Coronary artery (tissue), 2 donors: ENCODE measurements at regions not wholly inside any gene's neighbourhood (a gene's known extent, or its start where the extent isn't known, plus 50 kb on each side); places are given as distances from the start of the nearest gene placed in this dataset.

ENCODE experiments used
- DNase-seq: peaks from one replicate; pipeline ENCODE4 v3.0.0-alpha.2; 2017; ENCODE audit warnings: low spot score
- H3K27ac ChIP-seq, 2 donors: fragments of 200-600 bp; sonication (generic); one replicate each; pipeline ENCODE4 v1.5.1; 2016 to 2019
- H3K4me3 ChIP-seq: fragments of 200-600 bp; sonication (generic); 2 replicates; pipeline ENCODE4 v1.5.1; 2016; ENCODE audit warnings: mild to moderate bottlenecking, moderate library complexity
- TF ChIP-seq, protein P1 (sequence below): fragments of 200-600 bp; sonication (generic); IDR thresholded peaks from one replicate; pipeline ENCODE4 v1.5.1; 2019; ENCODE audit warnings: antibody characterized with exemption

DNA sequence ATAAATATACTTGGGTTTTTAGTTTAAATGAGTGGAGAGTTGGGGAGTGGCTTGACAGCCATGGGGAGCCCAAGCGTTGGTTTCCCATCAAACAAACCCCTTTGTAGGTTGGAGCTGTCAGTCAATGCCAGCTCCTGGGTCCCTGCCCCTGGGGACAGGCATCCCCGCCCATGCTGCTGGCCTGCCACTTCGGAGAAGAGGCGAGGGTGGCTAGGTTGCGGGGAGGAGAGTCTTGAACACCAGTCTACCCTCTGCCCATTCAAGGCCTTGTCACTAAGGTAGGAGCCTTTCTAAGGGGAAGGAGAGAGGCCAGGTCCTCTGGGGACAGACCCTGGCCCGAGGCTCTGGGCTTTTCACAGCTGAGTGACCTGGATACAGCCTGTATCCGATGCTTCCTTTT is 211.9 kb upstream of the CADM1 start:
- H3K27ac ChIP-seq, result no peak overlapping the region
- H3K4me3 ChIP-seq, result no peak overlapping the region
- TF ChIP-seq, protein P1, sequence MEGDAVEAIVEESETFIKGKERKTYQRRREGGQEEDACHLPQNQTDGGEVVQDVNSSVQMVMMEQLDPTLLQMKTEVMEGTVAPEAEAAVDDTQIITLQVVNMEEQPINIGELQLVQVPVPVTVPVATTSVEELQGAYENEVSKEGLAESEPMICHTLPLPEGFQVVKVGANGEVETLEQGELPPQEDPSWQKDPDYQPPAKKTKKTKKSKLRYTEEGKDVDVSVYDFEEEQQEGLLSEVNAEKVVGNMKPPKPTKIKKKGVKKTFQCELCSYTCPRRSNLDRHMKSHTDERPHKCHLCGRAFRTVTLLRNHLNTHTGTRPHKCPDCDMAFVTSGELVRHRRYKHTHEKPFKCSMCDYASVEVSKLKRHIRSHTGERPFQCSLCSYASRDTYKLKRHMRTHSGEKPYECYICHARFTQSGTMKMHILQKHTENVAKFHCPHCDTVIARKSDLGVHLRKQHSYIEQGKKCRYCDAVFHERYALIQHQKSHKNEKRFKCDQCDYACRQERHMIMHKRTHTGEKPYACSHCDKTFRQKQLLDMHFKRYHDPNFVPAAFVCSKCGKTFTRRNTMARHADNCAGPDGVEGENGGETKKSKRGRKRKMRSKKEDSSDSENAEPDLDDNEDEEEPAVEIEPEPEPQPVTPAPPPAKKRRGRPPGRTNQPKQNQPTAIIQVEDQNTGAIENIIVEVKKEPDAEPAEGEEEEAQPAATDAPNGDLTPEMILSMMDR, result no peak
- DNase-seq, result no peak

DNA sequence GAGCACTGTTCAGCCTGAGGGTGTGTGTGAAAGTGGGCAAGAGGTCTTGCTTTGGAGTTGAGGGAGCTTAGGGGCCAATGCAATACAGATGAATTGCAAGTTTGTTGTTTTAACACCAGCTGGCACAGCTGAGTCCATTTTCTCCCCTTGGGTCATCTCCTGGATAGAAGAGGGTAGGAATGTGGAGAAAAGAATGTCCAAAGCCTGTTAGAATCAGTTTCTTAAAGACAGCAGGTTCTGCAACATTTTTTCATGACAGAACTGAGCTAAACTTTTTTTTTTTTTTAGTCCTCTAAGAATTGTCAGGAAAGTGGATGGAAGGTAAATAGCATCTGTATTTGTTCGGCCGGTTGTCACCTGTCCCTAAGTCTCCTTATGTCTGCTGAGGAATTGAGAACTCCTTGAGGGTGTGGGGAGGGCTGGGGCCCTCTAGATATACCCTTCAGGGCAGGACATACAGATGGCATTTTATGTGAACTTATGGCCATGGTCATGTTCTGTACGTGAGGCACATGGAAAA is 211.1 kb upstream of the CADM1 start:
- TF ChIP-seq, protein P1, result no peak
- no peak overlapping the region for H3K4me3 ChIP-seq
- DNase-seq, result no peak
- H3K27ac ChIP-seq, result no peak overlapping the region

DNA sequence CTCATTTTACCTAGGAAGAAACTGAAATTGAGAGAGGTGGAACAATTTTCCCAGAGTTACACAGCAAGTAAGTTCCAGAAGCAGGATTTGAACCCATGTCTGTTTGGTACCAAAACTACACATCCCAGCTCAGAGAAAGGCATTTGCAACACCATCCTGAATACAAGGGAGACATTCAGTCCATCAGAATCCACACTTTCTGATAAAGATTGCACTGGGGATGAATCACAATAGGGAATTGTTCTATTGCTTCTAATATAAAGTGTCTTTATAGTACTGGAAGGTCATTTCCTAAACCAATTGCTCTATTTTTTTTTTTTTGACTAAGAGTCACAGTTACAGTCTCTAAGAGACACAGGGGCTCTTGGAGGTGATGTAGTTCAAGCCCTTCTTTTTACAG is 208.1 kb upstream of the CADM1 start:
- Histone ChIP-seq H3K4me3 (no peak overlapping the region), H3K27ac (no peak overlapping the region)
- TF ChIP-seq, protein P1, result no peak
- no peak for DNase-seq

DNA sequence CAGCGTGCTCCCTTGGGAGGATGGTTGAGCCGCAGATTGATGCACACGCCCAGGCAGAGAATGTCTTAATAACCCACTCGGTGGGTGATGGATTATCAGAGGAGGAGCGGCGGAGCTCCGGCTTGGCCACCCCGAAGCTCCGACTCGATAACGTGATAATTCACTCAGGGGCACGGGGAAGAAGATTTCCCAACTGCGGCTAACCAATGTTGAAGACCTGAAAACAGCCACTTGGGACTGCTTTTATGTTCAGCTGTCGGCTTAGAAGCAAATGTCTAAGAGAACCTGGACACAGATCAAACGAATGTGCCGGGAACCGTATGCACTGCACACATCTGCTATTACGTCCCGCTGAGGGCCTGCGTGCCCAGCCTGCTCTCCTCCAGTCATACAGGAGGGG is 206.8 kb upstream of the CADM1 start:
- no peak overlapping the region for H3K4me3 ChIP-seq
- no peak for DNase-seq
- no peak overlapping the region for H3K27ac ChIP-seq
- TF ChIP-seq, protein P1, result no peak

DNA sequence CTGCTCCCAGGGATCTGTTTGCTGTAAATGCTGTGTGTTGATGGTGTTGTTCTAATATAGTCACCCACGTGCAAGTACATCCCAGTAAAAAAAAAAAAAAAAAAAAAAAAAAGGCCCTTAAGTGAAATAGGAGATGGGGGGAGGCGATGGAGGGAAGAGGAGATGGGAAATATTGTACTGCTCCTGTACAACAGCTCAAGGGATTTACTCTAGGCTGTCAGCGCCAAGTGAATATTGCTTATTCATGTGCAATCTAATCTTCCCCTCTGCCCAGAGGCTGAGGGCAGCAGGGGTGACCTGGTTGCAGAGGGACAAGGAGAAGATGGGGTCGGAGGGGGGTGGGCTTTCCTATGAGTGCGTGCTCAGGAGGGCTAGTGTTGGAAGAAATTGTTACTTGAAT is 206.2 kb upstream of the CADM1 start:
- Histone ChIP-seq H3K27ac (no peak overlapping the region), H3K4me3 (no peak overlapping the region)
- DNase-seq, result no peak
- TF ChIP-seq, protein P1, result no peak

DNA sequence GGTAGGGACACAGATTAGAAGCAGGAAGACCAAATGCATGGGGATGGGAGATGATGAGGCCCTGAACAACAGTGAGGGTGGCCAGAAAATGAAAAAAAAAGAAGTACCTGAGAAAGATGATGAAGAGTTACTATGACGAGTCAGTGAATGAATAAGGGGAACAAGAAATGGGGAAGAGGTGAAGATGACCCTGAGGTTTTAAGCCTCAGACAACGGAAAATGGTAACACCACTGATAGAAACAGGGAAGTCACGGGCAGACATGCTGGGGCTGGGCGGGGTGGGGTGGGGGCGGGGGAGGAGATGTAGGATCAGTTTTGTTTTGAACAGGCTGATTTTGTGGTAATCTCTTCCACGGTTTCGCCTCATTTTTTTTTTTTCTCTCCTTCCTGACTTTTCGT is 205.1 kb upstream of the CADM1 start:
- TF ChIP-seq, protein P1, result no peak
- no peak overlapping the region for H3K4me3 ChIP-seq
- H3K27ac ChIP-seq, result no peak overlapping the region
- no peak for DNase-seq

DNA sequence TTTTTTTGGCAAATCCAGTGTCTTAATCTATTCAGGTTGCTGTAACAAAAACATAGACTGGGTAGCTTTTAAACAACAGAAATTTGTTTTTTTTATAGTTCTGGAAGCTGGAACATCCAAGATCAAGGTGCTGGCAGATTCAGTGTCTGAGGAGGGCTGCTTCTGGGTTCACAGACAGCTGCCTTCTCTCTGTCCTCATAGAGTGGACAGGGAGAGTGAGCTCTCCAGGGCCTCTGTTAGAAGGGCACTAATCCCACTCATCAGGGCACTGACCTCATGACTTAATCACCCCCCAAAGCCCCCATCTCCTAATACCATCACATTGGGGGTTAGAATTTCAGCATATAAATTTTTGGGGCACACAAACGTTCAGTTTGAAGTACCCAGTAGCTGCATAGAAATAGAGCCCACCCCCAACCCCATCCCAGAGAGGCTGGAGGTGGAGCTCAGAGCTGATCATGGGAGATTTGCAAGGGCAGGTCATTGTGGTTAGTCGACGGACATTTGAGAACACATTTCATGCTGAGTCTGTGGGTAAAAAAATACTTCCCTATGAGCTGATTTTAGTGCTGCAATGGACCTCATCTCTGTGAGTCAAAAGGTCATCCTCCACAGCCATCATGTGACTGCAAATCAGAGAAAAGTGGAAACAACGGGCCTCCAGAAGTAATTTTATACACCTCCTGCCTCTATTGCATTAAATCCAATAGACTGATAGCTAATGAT is 203.1 kb upstream of the CADM1 start:
- no peak overlapping the region for H3K27ac ChIP-seq
- no peak for DNase-seq
- TF ChIP-seq, protein P1, result no peak

More for the DNA sequence above, 203.1 kb upstream of the CADM1 start:
- no peak overlapping the region for H3K4me3 ChIP-seq
